GM04503 (cell line): ENCODE measurements at regions not wholly inside any gene's neighbourhood (a gene's known extent, or its start where the extent isn't known, plus 50 kb on each side); places are given as distances from the start of the nearest gene placed in this dataset.
"Not testable (repeated sequence)": the region's sequence is repeated elsewhere in the genome, so short reads cannot be mapped to it uniquely, and the experiment has no call there.

ENCODE experiments used
- DNase-seq: peaks from one replicate; pipeline ENCODE4 v3.0.0-alpha.2; 2012; ENCODE audit warnings: low read depth

DNA sequence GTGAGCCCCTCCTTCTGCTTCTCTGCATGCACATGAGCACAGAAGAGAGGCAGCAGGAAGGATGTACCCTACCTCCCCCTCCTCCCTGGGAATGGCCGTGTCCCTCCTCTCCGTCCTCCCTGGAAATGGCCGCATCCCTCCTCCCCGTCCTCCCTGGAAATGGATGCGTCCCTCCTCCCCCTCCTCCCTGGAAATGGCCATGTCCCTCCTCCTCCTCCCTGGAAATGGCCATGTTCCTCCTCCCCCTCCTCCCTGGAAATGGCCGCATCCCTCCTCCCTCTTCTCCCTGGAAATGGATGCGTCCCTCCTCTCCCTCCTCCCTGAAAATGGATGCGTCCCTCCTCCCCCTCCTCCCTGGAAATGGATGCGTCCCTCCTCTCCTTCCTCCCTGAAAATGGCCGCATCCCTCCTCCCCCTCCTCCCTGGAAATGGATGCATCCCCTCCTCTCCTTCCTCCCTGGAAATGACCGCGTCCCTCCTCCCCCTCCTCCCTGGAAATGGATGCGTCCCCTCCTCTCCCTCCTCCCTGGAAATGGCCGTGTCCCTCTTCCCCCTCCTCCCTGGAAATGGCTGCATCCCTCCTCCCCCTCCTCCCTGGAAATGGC is 428.6 kb downstream of the AACS start:
- no peak for DNase-seq

DNA sequence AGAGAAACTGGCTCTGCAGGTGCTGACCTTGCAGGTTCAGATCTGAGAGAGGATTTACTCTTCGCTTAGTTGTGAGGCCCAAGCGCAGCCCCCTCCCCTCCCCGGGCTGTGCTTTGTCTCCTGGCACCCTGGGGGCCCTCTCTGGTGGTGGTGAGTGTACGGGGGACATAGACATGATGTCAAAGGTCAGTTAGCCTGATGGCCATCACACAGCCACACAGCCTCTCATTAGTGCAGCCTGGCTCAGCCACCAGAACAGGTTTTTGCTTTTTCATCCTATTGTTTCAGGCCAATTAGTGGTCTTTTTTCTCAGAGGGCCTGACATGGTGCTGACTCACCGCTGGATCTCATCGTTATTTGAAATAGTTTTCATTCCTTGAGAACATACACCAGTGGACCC is 437.9 kb downstream of the AACS start:
- no peak for DNase-seq

DNA sequence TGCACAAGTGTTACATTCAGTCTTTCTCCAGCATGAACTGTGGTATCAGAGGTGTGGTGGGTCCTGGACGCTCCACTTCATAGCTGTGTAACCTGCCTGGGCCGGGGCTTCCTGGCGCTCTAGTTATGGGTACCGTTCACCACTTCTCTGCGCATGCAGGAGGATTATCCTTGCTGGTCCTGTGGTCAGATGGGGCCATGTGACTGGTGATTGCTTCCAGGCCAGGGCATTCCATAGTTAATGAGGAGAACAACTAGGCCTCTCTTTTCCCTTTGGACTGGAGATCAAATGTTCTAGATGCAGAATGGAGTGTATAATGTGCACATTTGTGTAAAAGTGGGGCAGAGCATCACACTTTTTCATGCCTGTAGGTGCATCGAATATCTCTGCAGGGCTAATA is 444.0 kb downstream of the AACS start:
- no peak for DNase-seq

DNA sequence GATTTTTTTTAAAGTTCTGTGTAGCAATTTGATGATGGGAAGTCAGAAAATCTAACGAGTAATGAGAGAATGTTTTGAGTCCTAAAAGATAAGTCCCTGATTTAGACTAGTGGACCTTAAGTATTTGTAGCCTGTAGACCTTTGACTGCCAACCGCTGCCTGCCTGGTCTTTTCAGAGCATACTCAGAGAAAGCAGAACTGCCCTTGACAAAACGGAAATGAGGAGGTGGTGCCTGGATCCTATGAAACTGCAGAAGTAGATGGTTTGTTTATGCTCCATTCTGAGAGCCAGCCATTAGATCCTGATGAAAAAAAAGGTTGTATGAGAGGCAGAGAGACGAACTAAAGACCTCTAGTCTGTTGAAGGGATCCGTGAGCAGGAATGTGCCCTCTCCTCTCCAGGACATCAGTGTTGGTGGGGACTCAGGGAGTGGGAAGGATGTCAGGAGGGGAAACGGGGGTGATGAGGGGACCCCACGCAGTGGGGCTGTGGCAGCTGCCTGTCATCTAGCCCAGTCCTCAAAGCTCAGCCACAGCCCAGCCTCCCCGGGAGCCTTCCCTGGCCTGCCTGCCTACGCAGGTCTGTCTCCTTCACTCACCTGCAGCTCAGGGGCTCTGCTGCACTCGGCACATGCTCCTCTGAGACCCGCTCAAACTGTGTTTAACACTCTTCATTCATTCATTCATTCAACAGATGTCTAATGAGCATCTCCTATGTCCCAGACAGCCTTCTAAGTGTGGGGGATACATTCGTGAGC is 447.5 kb downstream of the AACS start:
- no peak for DNase-seq

DNA sequence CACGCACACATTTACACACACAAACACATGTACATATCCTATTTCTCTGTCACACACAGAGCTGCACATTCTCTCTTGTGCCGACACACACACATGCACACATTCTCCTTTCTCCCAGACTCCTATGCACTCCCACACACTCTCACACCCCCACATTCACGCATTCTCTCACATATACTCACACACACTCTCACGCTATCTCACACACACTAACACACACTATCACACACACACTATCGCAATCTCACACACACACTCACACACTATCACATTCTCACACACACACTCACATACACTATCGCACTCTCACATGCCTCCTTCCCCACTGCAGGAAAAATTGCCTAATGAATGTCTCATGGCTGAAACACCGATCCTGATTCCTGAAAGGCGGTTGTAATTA is 450.7 kb downstream of the AACS start:
- DNase-seq, result no peak

DNA sequence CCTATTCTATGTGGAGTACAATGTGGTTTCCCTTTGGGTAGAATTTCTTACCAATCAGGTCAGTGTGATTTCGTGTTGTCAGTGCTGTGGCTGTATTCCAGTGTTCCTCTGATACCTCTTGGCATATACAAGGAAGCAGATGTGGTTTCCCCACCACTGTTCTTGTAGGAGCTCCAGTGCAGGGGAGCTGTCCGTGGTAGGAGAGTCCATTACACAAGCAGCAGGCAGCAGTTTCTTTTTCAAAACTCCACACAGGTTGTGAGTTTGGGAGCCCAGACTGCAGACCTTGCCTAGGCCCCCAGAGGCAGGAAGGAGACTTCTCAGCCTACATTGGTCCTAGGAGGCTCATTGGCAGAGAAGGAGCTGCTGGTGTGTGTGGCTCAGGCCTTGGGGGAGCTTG is 452.8 kb downstream of the AACS start:
- no peak for DNase-seq

DNA sequence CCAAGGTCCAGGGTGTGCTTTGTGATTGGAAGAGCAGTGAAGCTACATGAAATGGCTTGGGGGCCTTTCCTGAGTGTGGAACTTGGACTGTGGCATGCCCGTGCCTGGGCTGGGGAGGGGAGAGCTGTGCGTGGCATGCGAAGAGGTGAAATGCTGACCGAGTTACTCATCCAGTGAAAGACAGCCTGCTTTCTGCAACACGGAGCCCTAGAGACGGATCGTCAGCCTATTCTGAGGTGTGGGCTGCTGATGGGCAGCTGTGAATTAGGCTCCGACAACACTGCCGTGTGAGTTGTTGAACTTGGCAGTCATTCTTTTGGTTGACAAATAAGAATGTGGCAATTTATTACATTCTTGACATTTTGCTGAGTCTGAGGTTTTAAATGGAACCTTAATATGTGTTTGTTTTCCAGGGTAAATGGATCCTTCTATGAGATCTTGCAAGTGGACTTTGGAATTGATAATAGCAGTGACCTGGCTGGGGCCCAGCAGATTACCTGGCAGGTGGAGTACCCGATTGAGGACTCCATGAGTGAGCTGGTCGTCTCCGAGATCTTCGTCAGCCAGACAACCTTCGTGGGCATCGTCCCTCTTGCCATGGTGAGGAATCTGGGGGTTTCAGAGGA is 453.9 kb downstream of the AACS start:
- DNase-seq, result no peak

DNA sequence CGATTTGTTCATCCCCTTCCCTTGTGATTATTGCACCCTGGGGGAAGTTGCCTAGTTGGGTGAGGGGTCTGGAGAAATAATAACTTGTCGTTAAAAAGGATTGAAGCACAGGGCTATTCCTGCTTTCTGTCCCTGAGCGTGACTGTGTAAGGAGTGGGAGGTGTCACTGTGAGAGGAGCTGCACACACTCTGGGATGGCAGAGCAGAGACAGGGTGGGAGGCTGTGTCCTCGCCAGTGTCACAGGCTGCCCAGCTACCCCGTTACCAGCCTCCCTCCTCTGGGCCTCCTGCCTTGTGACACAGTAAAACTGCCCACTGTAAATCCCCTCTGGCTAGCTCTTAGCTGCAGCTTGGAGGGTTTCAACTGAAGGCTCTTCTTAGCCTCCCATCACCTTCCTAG is 460.6 kb downstream of the AACS start:
- DNase-seq, result no peak

DNA sequence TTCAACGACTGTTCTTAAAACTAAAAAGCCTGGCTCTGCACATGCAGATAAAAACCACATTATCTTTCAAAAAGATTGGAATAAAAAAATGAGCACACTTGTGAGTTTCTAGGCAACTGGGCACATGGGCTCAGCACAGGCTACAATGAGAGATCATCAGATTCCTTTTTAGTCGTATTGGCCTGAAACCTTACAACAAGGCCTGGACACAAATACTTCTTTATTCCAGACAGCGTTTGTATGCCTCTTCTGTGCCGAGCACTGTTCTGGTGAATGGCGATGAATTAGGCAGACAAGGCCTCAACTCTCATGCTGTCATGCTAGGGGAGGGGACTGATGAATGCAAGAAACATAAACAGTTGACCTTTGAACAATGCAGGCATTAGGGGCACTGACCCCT is 463.0 kb downstream of the AACS start:
- DNase-seq, result no peak

DNA sequence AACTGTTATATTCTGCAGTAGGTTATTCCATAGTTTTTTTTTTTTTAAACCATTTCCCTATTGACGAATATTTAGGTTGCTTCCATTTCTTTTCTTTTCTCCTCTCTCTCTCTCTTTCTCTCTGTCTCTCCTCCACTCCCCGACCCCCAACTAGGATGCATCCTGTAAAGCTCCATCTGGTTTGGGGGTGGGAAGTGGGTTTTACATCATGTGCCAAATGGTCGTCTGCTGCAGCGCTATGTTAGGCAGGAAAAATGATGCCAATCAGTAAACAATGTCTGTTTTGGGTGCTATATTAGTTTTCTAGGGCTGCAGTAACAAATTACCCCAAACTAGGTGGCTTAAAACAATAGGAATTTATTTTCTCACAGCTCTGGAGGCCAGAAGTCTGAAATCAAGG is 465.0 kb downstream of the AACS start:
- DNase-seq, result no peak

DNA sequence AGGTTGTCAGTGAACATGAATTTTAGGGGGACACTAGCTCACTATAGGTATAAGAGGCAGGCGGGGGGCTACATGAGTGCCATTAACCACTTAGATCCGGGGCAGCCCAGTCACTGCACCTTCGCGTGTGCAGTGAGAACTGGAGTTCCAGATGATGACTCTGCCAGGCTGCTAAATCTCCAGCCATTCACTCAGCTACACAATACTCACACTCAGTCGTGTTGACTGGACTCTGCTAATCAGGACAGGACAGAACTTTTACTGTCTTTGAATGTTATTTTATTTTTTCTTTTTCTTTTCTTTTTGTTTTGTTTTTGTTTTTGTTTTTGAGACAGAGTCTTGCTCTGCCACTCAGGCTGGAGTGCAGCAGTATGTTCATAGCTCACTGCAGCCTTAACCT is 465.6 kb downstream of the AACS start:
- no peak for DNase-seq

DNA sequence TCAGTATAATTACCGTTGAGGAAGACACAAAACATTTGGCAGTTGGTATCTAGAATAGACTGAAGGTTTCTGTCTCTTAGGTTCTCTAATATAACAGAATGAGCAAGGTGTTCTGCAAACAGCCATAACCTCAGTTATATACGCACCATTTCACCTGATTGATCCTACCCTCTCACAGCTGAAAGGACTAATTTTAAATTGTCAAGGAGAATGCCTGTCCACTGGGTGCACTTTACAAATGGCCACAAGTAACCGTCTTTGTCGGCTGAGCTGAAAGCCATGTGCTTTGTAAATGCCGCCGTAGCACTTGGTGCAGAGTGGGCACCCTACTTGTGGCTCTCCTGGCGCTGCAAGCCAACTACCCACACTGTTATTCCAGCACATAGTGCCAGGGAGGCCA is 466.3 kb downstream of the AACS start:
- DNase-seq, result no peak

DNA sequence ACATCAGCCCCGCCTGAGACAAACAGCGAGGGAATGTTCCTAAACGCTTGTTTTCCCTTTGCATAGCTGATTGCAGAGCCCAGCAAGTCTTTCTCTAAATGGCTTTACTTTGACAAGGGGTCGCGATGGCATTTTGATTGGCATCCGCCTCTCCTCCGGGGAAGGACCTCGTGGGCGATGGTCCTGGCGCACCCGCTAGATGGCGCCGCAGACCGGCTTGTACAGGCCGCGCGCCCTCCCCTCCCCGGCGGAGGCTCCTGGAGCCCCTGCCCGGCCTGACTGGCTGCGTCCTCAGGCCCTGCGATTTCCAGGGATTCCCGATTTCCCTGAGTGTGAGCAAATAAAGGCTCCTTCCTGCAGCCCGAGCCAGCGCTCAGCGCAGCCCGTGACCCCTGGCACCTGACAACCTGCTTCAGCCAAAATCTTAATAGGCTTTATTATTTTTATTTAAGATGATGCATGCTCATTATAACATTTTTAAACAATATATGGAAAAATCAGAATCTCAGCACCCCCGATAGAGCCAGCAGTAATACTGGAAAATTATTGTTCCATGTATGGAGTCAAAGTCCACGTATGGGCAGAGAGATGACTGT is 468.3 kb downstream of the AACS start:
- DNase-seq, result no peak

DNA sequence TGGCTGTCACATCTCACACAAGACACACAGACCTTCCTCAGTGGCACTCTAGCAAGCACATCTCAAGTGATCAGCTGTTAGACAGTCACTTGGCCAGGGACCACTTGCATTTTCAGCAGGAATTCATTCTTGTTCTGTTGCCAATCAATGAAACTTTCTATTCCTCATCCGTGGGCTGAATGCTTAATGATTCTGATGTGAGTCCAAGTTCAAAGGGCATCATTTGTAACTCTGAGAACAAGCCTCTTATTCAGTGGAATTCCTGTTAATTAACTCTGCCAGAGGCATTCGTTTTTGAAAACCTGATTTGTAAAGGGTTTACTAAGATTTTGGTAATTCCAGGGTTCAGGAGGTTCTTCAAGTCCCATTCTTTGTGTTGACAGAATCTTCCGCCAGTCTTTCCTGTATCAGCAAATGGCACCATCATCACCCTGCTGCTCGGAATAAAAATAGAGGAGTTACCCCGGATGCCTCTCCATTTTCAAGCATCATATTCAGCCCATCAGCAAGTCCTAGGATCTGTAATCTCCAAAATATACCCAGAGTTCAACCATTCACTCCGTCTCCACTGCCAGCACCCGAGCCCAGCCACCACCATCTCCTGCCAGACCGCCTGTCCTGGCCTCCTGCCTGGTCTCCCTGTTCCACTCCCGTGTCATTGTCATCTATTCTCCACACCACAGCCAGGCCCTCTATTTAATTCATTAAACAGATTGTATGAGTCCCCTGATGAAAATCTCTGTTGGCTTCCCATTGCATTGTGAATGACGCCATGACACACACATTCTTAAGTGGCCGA is 473.4 kb downstream of the AACS start:
- no peak for DNase-seq

DNA sequence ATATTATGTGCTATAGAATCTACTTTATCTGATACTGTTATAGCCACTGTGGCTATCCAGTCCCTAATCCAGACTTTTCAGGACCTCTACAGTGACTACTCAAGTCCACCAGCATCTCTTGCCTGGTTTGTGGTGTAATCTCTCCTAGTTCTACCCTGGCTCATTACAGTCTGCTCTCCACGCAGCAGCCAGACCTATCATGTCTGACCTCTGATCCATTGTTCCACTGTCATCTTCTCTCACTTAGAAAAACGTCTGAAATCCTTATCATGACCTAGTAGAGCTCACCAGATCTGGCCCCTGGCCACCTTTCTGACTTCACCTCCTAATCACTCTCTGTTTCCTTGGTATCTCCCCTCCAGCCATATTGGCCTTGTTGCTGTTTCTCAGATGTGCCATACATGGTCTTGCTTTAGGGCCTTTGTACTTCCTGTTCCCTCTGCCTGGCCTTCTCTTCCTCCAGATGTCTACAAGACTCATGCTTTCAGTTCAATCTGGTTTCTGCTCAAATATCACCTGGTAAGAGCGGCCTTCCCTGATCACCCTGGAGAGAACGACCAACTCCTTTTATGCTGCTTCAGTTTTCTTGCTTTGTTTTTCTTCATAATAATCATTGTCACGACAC is 475.5 kb downstream of the AACS start:
- DNase-seq, result no peak

DNA sequence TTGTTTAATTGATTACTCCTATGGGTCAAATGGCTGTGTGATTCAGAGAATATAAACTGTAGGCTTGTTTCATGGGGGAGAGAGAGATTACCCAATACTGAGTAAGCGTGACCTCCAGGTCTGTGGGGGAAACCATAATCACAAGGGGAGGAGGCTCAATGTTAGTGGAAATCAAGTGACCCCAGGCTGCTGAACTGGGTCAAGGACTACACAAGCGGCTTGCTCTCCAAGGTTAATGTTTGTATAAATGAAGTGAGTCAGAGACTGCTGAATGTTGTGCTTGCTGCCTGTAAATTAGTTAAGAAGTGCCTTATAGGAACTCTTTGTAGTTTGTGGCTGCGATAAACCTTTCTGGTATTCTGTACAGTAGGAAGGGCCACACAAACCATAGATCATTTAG is 479.7 kb downstream of the AACS start:
- DNase-seq, result no peak

DNA sequence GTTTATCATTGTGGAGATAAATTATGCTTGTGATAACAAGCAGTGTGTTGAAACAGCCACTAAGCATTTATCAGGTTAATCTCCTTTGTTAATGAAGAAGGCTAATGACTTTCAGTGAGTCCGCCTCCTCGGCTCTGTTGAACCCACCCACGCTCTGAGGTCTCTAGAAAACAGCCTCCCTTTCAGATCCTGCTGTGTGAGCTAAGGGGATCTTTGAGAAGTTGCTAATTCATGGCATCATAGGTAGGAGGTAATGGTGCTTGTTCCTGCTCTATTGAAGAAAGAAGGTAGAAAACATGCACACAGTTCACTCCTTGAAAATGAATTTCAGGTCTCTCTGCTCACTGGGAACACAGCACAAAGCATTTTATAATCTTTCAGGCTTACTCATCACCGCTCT is 483.9 kb downstream of the AACS start:
- DNase-seq, result no peak

DNA sequence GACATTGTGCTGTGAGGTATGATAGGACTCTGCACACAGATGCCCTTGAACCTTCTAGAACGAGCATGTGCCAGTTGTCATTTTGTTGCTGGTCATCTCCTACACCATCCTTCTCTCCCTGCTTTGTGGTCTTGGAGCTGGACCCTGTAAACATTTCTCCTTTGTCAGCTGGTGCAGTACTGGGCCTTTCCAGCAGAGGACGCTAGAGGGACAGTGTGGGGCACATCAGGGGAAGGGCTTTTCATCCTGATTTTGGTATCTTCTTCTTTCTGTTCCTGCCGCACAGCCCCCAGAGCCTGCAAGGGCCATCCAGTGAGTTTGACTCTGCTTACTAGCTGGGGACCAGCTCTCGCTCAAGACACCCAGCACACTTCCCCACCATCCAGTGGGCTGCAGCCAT is 484.6 kb downstream of the AACS start:
- no peak for DNase-seq

DNA sequence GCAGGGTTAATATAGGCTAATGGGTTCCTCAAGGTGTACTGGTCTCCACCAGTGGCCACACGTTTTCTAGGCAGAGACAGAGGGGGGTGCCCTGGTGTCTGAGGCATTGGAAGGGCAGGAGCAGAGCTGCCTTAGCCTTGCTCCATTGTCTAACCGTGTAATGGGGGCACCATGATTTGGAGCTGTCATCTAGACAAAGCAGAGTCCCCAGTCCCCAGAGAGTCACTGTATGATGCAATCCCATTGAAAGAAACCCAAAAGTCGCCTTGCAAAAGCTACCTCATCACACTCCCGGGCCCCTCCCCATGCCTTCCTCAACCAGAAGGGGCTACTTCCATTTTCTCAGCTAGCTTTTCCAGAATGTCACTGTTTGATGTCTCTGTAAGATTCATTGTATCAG is 487.1 kb downstream of the AACS start:
- DNase-seq, result no peak

DNA sequence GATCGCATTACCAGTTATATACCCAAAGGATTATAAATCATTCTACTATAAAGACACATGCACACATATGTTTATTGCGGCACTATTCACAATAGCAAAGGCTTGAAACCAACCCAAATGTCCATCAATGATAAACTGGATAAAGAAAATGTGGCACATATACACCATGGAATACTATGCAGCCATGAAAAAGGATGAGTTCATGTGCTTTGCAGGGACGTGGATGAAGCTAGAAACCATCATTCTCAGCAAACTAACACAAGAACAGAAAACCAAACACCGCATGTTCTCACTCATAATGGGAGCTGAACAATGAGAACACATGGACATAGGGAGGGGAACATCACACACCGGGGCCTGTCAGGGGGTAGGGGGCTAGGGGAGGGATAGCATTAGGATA is 495.8 kb downstream of the AACS start:
- not testable (repeated sequence) for DNase-seq

DNA sequence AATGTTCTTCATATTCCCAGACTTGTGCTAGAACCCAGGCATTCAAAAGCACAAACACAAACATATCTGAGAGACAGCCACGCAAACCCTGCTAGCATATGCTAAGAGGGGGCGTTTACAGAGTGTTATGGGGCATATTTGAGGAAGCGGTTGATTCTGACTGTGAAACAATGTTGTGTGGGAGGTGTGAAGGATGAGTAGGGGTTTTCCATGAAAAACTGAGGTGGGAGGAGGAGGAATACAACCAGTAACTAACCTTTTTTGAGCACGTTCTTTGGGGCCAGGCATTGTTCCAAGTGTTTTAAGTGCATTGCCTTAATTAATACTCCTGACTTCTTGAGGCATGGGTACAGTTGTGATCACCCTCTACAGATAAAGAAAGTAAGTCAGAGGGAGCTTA is 499.5 kb downstream of the AACS start:
- DNase-seq, result no peak

DNA sequence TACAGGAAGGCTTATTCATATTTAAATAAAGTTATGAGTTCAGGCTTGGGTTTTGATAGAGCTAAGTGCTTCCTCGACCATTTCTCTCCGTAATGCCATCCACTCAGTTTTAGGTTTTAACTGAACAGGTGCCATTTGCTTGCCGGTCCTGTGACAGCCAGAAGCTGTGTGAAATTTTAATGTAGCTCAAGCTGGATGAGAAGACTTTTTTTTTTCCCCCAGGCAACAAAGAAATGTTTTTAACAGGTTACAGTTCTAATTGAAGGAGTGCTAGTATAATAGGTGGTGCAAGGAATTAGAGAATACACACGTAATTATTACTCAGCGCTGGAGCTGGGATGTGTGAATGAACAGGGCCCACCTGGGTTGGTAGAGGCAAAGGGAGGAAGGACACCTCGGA is 502.3 kb downstream of the AACS start:
- DNase-seq, result no peak
